NOMO-1 treated with dmso at 0.1 percent for 144 hours (cell line): ENCODE measurements at regions not wholly inside any gene's neighbourhood (a gene's known extent, or its start where the extent isn't known, plus 50 kb on each side); places are given as distances from the start of the nearest gene placed in this dataset.

Experiments used
- DNase-seq: peaks from one replicate; lab custom pipeline; 2025; ENCODE audit not compliant: unreplicated experiment; lab: John Stamatoyannopoulos, UW

DNA sequence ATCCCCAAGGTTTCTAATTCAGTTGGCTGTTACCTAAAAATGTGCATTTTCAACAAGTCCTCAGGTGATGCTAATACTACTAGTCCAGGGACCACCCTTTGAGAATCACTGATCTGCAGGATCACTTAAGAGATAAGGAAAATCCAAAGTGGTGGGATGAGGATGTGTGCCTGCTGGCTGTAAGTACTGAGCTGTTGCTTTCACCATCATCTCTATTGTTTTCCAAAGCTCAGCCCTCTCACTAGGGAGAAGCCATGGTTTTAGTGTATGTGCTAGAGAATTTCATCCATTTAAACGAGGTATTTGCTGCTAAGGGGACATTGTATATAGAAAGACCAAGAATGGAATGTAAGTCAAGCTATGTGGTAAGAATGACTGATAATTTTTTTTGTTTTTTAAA is 202.3 kb downstream of the KIF21A start:
- DNase-seq, result no peak

DNA sequence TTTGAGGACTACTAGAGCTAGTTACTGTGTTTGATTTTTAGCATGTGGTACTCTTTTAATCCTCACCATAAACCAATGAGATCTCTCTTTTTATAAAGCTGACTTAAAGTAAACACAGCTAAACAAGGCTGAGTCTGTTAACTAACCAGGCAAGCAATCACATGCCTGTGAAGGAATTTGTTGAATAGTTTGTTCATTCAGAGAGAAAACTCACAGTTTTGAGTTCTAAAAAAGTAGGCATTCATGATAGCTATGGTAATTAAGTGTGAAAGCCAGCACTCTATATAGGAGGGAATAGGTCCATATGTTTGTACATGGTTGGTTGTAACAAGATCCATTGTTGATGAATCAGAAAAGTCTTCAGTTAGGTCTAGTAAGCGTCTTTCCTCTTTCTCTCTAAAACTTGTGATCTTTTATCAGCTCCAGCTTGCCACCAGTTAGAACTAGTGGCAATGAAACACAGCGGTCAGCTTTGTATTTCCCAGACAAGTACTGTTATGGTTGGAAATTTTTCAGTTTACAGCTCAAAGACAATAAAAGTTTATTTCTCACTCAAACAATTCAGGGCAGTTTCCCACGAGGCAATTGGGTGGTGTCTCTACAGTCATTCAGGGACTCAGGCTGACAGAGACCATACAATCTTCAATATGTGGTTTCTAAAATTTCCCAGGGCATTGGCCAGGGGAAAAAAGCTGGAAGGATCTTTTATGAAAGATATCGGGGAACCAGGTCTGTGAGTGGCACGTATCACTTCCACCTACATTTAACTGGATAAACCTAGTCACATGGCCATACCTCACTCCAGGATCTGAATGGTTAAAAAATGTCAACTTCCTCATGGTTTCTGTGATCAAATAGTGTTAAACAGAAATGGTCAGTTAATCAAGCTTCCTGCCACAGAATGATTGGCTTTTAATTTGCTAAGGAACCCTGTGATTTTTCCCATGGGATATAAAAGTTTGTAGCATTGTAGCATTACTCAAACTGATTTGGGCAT is 203.1 kb downstream of the KIF21A start:
- DNase-seq, result no peak

GRCh38 chr12:39237004-39237403 is 205.9 kb downstream of the KIF21A start:
- DNase-seq, result no peak

- no peak for DNase-seq
Measured at GRCh38 chr12:39235990-39236767, 206.7 kb downstream of the KIF21A start.

DNA sequence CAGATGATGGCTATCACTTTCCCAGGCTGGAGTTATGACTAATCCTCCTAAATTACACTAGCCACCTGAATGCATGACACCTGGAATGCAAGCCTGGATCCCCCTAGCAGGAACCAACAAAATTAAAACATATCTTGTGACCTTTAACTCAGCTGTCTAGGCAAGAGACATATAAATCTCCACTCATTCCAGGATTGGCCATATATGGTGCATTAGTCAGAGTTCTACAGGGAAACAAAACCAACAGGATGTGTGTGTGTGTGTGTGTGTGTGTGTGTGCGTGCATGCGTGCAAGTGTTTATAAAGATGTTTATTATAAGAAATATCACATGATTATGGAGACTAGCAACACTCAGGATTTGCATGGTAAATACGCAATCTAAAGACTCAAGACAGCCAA is 212.8 kb downstream of the KIF21A start:
- no peak for DNase-seq

GRCh38 chr12:39227218-39227617 is 215.7 kb downstream of the KIF21A start:
- no peak for DNase-seq

GRCh38 chr12:39224971-39225370 is 217.9 kb downstream of the KIF21A start:
- DNase-seq, result no peak

- no peak for DNase-seq
Measured at GRCh38 chr12:39205969-39206368, 237.0 kb downstream of the KIF21A start.

- DNase-seq, result no peak
Measured at GRCh38 chr12:39199351-39199750, 243.6 kb downstream of the KIF21A start.

GRCh38 chr12:39188689-39189088 is 254.2 kb downstream of the KIF21A start:
- DNase-seq, result no peak

- DNase-seq, result no peak
Measured at GRCh38 chr12:39186744-39187143, 256.2 kb downstream of the KIF21A start.

DNA sequence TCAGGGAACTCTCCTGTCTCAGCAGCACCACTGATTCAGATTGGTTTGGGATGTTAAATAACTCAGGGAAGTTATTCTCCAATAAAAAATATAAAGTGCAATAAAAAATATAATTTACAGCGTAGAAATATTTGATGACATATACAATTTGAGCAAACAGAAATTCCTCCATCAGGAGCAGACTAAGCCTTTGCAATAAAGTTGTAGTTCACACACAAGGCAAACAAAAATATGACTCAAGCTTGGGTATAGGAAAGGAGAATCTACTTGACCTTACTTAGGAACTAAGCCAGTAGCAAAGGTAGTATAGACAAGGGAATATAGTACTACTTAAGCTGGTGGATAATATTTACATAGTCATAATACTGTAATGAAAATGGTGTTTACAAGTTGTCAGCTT is 264.1 kb downstream of the KIF21A start:
- no peak for DNase-seq

DNA sequence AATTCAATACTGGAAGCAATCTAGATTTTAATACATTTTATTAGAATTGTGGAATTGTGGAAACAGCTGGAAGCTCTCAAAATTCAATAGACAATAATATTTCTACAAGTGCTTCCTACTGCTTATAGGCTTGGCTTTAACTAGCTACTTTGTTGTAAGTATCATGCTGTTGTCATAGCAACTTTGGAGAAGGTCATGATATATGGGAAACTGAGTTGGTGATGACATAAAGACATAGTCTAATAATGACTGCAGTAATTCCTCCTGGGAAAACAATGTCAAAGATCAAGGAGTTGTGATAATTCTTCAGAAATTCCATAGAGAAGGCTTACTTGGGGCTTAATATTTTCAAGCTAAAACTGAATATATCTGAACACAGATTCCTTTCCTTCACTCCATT is 266.6 kb downstream of the KIF21A start:
- no peak for DNase-seq

GRCh38 chr12:39173726-39174125 is 268.3 kb upstream of the CPNE8 start:
- DNase-seq, result no peak

DNA sequence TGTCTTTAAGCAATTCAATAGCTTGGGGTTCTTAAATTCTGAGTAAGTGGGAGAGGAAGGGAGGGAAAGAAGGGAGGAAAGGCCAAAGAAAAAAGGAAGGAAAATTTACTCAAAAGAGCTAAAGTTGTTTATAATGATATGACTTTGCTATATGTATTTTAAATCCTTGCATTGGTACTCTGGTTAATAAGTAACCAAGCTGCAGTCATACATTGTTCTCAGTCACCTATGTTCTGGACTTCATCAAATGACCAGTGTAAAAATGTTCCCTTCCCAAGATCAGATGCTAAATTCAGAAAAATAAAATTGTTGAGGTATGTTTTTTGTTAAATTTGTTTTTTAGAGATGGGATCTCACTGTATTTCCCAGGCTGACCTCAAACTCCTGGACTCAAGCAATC is 259.9 kb upstream of the CPNE8 start:
- no peak for DNase-seq

DNA sequence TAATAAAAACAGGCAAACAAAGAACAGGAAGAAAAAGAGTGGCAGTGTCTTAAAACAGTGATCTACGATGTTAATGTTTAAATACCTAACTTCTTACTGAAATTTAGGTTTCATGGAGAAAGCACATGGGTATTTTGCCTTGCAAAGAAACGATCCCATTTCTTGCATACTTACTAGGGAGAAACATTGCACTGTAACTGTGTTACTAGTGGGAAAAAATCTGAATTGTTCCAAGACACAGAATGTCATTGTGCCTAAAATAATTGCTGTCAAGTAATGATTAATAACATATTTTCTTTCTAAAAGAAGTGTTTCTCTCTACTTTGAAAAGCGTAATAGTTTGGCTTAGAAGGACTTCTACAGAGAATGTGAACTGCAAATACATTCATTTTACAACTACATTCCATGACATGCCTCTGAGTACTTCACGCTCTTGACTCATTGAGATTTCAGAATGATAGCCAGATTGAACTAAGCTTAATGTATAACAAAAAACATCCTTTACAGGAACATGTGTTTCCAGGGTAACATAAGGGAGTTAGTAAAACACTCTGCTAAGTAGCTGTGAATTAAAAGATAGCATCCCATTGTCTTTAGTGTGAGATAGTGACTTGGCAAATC is 256.2 kb upstream of the CPNE8 start:
- DNase-seq, result no peak

- DNase-seq, result no peak
Measured at GRCh38 chr12:39157696-39158342, 252.4 kb upstream of the CPNE8 start.

DNA sequence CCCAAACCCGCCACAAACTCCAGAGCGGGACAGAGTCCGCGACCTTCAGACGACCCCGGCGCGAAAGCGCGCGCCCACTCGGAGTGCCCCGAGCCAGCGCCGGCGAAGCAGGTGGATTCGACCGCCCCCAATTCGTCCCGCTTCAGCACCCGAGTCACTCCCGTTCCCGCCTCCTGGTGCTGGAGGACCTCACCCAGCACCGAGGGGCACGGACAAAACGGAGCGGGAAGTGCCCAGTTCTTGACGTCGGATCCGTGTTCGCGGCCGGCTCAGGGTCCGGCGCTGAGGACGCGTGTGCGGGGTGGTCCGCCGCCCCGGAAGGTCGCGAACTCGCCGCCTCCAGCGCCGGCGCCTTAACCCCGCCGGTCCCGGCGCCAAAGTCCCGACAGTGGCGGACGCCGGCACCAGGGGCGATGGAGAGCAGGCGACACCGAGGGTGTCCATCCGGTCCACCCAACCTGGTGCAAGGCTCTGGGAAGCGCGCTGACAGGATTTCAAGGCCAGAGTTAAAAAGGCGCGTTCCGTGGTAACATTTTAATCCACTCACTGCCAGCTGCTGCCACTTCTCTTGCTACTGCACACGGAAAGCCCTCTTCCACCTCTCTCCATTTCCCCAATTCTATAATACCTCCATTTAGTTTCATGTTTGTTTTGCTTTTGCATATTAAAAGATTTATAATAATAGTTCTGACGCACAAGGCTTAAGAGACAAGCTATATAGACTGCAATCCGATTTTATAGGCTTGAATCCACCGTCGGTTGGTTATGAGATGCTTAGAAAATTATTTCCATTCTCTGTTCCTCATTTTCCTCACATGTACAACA is 240.0 kb upstream of the CPNE8 start:
- DNase-seq, result no peak

DNA sequence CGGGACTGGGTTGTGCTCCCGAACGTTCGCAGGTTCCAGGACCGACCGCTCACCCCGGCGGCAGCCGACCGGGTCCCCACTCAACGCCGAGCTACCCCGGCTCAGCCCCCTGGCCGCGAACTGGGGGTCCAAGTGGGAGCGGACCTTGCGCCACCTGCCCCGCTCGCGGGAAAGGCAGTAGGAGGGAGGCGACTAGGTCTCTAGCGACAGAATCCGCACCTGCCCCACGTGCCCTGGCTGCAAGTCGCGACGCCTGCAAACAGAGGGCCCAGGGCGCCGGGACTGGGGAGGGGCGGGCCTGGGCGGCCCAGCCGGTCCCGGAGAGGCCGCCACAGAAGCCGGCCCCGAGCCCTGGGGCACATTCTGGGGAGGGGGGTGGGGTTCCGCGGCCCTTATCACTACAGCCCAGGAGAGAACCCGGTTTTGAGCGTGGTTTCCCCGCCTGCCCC is 239.2 kb upstream of the CPNE8 start:
- DNase-seq, result no peak

- DNase-seq, result no peak
Measured at GRCh38 chr12:39138268-39138667, 232.9 kb upstream of the CPNE8 start.
